ENCODE measurements at regions not wholly inside any gene's neighbourhood (a gene's known extent, or its start where the extent isn't known, plus 50 kb on each side); places are given as distances from the start of the nearest gene placed in this dataset.

DNA sequence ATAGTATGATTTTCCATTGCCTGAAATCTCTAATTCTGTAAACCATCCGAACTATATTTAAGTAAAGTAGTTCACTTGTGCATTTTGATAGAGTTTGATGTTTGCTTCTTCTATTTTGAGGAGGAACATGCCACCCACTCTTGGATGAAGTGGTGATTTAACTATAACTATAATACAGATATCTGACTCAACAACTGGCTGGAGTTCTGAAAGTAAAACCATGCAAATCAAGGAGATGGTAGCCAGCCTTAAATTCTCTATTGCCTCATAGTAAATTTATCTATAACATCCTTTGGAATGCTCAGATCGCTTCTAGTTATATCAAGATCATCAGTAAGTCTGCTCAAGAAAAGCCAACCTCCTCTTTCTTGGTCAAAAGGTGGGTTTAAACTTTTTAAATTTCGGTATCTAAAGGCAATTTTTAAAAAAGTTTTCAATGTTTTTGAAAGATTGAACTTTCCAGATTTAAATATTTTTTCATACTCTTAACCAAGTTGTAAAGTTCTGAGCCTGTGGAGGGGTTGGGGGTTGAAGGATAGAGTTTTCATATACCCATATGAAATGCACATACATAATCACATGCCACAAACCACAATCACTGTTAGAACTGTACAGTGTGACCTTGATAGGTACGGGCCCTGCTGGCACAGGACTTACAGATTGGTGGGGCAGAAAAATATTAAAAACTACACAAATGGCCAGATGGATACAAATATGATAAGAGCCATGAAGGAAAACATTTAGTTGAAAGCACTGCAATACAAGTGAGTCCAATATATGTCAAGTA lies 90.5 kb upstream of the RFC3 start:
- no peak overlapping the region for H3K4me3 ChIP-seq (ENCODE audit: low read length)
- no peaks in the 10 kb centered on the region for H4K20me1 ChIP-seq (ENCODE audit: insufficient read depth, low read length)
- peaks cover 12% of the 10 kb centered on the region for H3F3A ChIP-seq (ENCODE audit: insufficient read depth, low read length)
- no peaks in the 10 kb centered on the region for H3K9me2 ChIP-seq (replicated peaks; ENCODE audit: insufficient read depth, low read length)
- H3K4me1 ChIP-seq (ENCODE audit: low read length): peaks cover 29% of the 10 kb centered on the region
- TF ChIP-seq, protein P1, sequence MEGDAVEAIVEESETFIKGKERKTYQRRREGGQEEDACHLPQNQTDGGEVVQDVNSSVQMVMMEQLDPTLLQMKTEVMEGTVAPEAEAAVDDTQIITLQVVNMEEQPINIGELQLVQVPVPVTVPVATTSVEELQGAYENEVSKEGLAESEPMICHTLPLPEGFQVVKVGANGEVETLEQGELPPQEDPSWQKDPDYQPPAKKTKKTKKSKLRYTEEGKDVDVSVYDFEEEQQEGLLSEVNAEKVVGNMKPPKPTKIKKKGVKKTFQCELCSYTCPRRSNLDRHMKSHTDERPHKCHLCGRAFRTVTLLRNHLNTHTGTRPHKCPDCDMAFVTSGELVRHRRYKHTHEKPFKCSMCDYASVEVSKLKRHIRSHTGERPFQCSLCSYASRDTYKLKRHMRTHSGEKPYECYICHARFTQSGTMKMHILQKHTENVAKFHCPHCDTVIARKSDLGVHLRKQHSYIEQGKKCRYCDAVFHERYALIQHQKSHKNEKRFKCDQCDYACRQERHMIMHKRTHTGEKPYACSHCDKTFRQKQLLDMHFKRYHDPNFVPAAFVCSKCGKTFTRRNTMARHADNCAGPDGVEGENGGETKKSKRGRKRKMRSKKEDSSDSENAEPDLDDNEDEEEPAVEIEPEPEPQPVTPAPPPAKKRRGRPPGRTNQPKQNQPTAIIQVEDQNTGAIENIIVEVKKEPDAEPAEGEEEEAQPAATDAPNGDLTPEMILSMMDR (IDR thresholded peaks at IDR 0.05; ENCODE audit: low read length): no peak
- TF ChIP-seq EZH2 (optimal IDR thresholded peaks at IDR 0.05; ENCODE audit: low read depth, low read length) (no peak), EZH2phosphoT487 (IDR thresholded peaks at IDR 0.05; ENCODE audit: low read length) (no peak)
- H3K27ac ChIP-seq (ENCODE audit: low read length): peak overlapping the region; percentile 79; the same call in 1 of the 2 replicates
- no peak overlapping the region for H3K9ac ChIP-seq (ENCODE audit: low read length)
- H3K36me3 ChIP-seq (replicated peaks; ENCODE audit: insufficient read depth, low read length): no peaks in the 10 kb centered on the region
- DNase-seq: no peak
- no peaks in the 10 kb centered on the region for H3K79me2 ChIP-seq (ENCODE audit: low read length)
- no peak overlapping the region for H3K4me2 ChIP-seq (ENCODE audit: low read depth, low read length)
- no peaks in the 10 kb centered on the region for H3K27me3 ChIP-seq (replicated peaks; ENCODE audit: insufficient read depth, low read length)
- H3K9me3 ChIP-seq (replicated peaks; ENCODE audit: insufficient read depth, low read length): no peaks in the 10 kb centered on the region
- no peak overlapping the region for H2AFZ ChIP-seq (ENCODE audit: low read length)

DNA sequence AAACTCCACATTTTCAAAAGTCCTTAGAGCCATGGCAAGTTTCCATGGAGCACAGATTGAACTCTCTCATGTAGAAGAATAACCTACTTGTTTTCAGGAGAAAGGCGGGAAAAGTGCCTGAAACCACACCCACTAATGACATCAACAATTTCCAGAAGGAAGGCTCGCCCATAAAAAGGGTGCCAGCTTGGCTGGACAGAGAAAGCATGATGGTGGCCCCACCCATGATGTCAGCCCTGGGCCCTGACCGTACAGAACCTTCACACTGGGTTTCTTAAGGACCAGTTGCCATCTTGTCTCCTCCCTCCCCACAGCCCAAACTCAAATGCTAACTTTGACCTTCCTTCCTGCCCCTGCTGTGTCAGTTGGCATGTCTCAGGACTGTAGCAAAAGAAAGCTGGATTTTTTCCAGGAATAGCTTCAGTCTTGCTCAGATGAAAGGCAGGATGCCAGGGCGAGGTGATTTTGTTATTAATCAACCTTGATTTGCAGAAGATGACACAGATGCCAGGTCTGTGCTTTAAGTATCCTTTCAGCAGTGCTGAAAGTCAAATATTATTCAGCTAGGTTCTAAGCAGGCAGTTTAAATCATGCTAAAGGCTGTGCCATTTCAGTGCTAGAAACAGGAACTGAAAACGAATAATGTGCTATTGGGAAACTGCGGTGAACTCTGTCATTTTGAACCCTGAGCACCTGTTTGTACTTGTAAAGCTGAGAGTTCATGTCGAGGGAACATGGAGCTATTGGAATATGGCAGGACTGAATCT lies 89.5 kb upstream of the RFC3 start:
- Histone ChIP-seq H3K27me3 (replicated peaks; ENCODE audit: insufficient read depth, low read length) (no peaks in the 10 kb centered on the region), H3K9ac (ENCODE audit: low read length) (no peak overlapping the region), H3K4me3 (ENCODE audit: low read length) (0 out of 2 replicates have a peak overlapping the region, but pooled peaks have one; percentile 20), H3F3A (ENCODE audit: insufficient read depth, low read length) (peaks cover 12% of the 10 kb centered on the region), H3K27ac (ENCODE audit: low read length) (peak overlapping the region; percentile 79), H3K9me3 (replicated peaks; ENCODE audit: insufficient read depth, low read length) (no peaks in the 10 kb centered on the region), H3K36me3 (replicated peaks; ENCODE audit: insufficient read depth, low read length) (no peaks in the 10 kb centered on the region), H4K20me1 (ENCODE audit: insufficient read depth, low read length) (no peaks in the 10 kb centered on the region), H3K9me2 (replicated peaks; ENCODE audit: insufficient read depth, low read length) (no peaks in the 10 kb centered on the region), H3K4me2 (ENCODE audit: low read depth, low read length) (peak overlapping the region; percentile 62; the same call in 1 of the 2 replicates), H3K79me2 (ENCODE audit: low read length) (no peaks in the 10 kb centered on the region), H3K4me1 (ENCODE audit: low read length) (peaks cover 22% of the 10 kb centered on the region), H2AFZ (ENCODE audit: low read length) (peak overlapping the region; percentile 51; the same call in 1 of the 2 replicates)
- DNase-seq: peak; percentile 69
- TF ChIP-seq EZH2 (optimal IDR thresholded peaks at IDR 0.05; ENCODE audit: low read depth, low read length): no peak
- no peak for TF ChIP-seq EZH2phosphoT487 (IDR thresholded peaks at IDR 0.05; ENCODE audit: low read length)
- TF ChIP-seq, protein P1 (IDR thresholded peaks at IDR 0.05; ENCODE audit: low read length): no peak

DNA sequence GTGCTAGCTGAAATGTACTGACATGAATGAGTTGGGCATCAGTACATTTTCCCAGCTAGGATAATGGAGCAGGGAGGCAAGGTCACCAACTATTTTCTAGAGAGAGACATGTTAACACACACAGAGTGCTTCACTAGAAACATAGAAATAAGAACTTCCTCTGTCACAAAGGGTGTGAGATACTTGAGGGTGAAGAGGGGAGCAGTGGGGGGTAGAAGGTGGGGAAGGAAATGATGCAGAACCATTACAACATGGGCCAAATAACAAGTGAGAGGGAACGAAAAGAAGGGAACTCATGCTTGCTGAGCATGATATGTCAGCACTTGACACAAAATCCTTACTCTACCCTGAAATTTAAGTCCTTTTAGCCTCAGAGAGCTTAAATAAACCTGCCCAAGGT lies 87.8 kb upstream of the RFC3 start:
- H3K27ac ChIP-seq (ENCODE audit: low read length): no peak overlapping the region

More for the DNA sequence above, 87.8 kb upstream of the RFC3 start:
- no peak for DNase-seq
- H3K4me3 ChIP-seq (ENCODE audit: low read length): no peak overlapping the region
- no peaks in the 10 kb centered on the region for H4K20me1 ChIP-seq (ENCODE audit: insufficient read depth, low read length)
- H3K36me3 ChIP-seq (replicated peaks; ENCODE audit: insufficient read depth, low read length): no peaks in the 10 kb centered on the region
- no peak overlapping the region for H3K4me2 ChIP-seq (ENCODE audit: low read depth, low read length)
- H3K4me1 ChIP-seq (ENCODE audit: low read length): peaks cover 20% of the 10 kb centered on the region
- no peak overlapping the region for H2AFZ ChIP-seq (ENCODE audit: low read length)
- peaks cover 12% of the 10 kb centered on the region for H3F3A ChIP-seq (ENCODE audit: insufficient read depth, low read length)
- no peaks in the 10 kb centered on the region for H3K9me3 ChIP-seq (replicated peaks; ENCODE audit: insufficient read depth, low read length)
- H3K9ac ChIP-seq (ENCODE audit: low read length): no peak overlapping the region
- TF ChIP-seq EZH2phosphoT487 (IDR thresholded peaks at IDR 0.05; ENCODE audit: low read length): no peak
- H3K27me3 ChIP-seq (replicated peaks; ENCODE audit: insufficient read depth, low read length): no peaks in the 10 kb centered on the region
- H3K79me2 ChIP-seq (ENCODE audit: low read length): no peaks in the 10 kb centered on the region
- H3K9me2 ChIP-seq (replicated peaks; ENCODE audit: insufficient read depth, low read length): no peaks in the 10 kb centered on the region
